ENCODE measurements at regions not wholly inside any gene's neighbourhood (a gene's known extent, or its start where the extent isn't known, plus 50 kb on each side); places are given as distances from the start of the nearest gene placed in this dataset.

DNA sequence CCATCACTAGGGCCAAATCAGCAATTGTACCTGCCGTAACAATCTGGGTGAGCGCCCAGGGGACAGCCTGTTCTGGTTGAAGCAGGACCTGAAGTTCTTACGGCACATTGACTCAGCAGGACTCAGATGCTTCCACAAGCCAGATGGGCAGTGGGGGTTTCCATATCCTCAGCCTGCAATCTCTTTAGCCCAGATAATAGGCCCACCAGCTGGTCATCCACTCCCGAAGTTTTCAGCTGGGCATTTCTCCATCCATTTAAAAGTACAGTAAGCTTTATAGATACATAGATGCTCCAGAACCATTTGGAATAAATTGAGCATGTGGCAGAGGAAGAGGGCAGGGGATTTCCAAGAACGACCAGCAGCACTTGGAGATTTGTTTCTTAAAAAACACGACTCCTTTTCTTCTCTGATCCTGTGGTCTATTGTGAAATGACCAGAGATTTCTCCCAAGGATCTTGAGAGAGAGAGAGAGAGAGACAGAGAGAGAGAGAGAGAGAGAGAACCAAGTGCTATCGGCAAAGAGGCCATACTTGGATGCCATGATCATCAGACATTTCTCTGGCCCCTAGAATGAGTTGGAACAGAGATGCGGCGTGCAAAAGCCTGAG, 74.8 kb upstream of the PLXNC1 start:
- Mint-ChIP-seq H3K27ac (no peak overlapping the region), H3K36me3 (ENCODE audit: low read depth) (no peaks in the 10 kb centered on the region), H3K27me3 (peaks cover 5% of the 10 kb centered on the region), H3K9me3 (no peaks in the 10 kb centered on the region), H3K4me3 (no peak overlapping the region), H3K4me1 (ENCODE audit: low read depth) (peaks cover 13% of the 10 kb centered on the region)
- intact Hi-C loops (cut with micrococcal nuclease), result loop anchor here (2.0 to 10.0 kb wide), 2 partner anchors 307 to 509 kb away; no protein-coding TSS in a partner anchor

GRCh38 chr12:94074216-94074979, 74.0 kb upstream of the PLXNC1 start:
- Mint-ChIP-seq H3K9me3 (no peaks in the 10 kb centered on the region), H3K27me3 (peaks cover 7% of the 10 kb centered on the region), H3K36me3 (ENCODE audit: low read depth) (no peaks in the 10 kb centered on the region), H3K4me1 (ENCODE audit: low read depth) (peaks cover 13% of the 10 kb centered on the region), H3K4me3 (no peak overlapping the region), H3K27ac (no peak overlapping the region)
- intact Hi-C loops (cut with micrococcal nuclease), result loop anchor here (2.0 to 10.0 kb wide), 2 partner anchors 308 to 510 kb away; no protein-coding TSS in a partner anchor

DNA sequence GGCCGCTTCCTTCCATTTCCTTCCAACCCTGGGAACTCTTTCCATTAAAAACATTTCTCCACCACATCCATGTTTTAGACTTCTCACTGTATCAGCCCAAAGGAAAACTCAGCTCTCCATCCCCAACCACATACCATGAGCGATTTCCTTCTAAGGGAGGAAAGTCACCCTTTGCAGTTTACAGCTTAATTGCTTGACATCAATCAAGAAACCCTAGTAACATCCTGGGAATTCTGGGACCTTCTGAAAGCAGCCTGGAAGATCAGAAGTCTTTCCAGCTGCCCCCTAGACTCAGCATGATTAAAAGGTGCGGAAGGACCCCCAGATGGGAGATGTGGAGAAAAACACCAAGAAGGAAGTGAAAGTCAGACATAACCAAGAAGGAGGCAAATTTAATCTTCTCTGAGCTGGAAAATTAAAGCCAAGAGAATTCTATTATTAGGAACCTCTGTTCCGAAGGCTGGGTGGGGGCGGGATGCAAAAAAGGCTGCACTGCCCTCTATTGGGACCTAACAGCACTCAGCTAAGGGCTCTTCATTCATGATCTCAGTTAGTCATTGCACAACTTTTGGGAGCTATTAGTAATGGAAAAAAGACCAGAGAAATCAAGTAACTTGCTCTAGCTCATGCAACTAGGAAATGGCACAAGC, 73.3 kb upstream of the PLXNC1 start:
- Mint-ChIP-seq H3K27me3 (peaks cover 7% of the 10 kb centered on the region), H3K9me3 (no peaks in the 10 kb centered on the region), H3K4me3 (no peak overlapping the region), H3K36me3 (ENCODE audit: low read depth) (no peaks in the 10 kb centered on the region), H3K4me1 (ENCODE audit: low read depth) (peaks cover 18% of the 10 kb centered on the region), H3K27ac (no peak overlapping the region)
- intact Hi-C loops (cut with micrococcal nuclease), result loop anchor here (2.0 to 10.0 kb wide), 2 partner anchors 308 to 510 kb away; no protein-coding TSS in a partner anchor

DNA sequence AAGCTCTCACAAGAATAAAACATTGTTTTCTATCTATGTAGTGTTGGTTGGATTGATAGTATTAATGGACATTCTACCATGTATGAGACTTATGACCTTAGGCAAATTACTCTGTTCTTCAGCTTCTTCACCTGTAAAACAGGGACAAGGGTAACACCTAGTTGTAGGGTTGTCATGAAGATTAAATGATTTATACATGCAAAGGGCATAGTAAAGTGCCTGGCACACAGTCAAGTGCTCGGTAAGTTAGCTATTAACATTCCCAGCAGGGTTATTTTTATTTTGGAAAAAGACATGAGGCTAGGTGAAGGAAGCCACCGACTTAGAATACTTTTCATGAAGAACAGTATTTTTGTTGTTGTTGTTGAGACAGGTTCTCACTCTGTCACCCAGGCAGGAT, 71.2 kb upstream of the PLXNC1 start:
- Mint-ChIP-seq H3K27me3 (peaks cover 7% of the 10 kb centered on the region), H3K4me3 (no peak overlapping the region), H3K9me3 (no peaks in the 10 kb centered on the region), H3K27ac (no peak overlapping the region), H3K36me3 (ENCODE audit: low read depth) (no peaks in the 10 kb centered on the region), H3K4me1 (ENCODE audit: low read depth) (peaks cover 18% of the 10 kb centered on the region)
- intact Hi-C loops (cut with micrococcal nuclease), result loop anchor here (10.0 kb wide), 1 partner anchor 512 kb away; no protein-coding TSS in a partner anchor

GRCh38 chr12:94078138-94078723, 70.1 kb upstream of the PLXNC1 start:
- peaks cover 4% of the 10 kb centered on the region for H3K9me3 Mint-ChIP-seq
- H3K4me1 Mint-ChIP-seq (ENCODE audit: low read depth), result peaks cover 18% of the 10 kb centered on the region
- intact Hi-C loops (cut with micrococcal nuclease), result loop anchor here (10.0 kb wide), 1 partner anchor 513 kb away; no protein-coding TSS in a partner anchor
- H3K4me3 Mint-ChIP-seq, result no peak overlapping the region
- peaks cover 7% of the 10 kb centered on the region for H3K27me3 Mint-ChIP-seq
- H3K27ac Mint-ChIP-seq, result no peak overlapping the region
- H3K36me3 Mint-ChIP-seq (ENCODE audit: low read depth), result no peaks in the 10 kb centered on the region

GRCh38 chr12:94078736-94079509, 69.5 kb upstream of the PLXNC1 start:
- Mint-ChIP-seq H3K4me1 (ENCODE audit: low read depth) (peaks cover 18% of the 10 kb centered on the region), H3K36me3 (ENCODE audit: low read depth) (no peaks in the 10 kb centered on the region), H3K9me3 (peaks cover 9% of the 10 kb centered on the region), H3K27ac (no peak overlapping the region), H3K4me3 (no peak overlapping the region), H3K27me3 (peaks cover 7% of the 10 kb centered on the region)
- intact Hi-C loops (cut with micrococcal nuclease), result loop anchor here (10.0 kb wide), 1 partner anchor 514 kb away; no protein-coding TSS in a partner anchor

GRCh38 chr12:94079566-94080340, 68.6 kb upstream of the PLXNC1 start:
- Mint-ChIP-seq H3K9me3 (peaks cover 13% of the 10 kb centered on the region), H3K4me3 (no peak overlapping the region), H3K4me1 (ENCODE audit: low read depth) (peaks cover 18% of the 10 kb centered on the region), H3K27ac (peak overlapping the region; percentile 63), H3K36me3 (ENCODE audit: low read depth) (no peaks in the 10 kb centered on the region), H3K27me3 (peaks cover 5% of the 10 kb centered on the region)
- intact Hi-C loops (cut with micrococcal nuclease), result loop anchor here (10.0 kb wide), 1 partner anchor 515 kb away; no protein-coding TSS in a partner anchor

DNA sequence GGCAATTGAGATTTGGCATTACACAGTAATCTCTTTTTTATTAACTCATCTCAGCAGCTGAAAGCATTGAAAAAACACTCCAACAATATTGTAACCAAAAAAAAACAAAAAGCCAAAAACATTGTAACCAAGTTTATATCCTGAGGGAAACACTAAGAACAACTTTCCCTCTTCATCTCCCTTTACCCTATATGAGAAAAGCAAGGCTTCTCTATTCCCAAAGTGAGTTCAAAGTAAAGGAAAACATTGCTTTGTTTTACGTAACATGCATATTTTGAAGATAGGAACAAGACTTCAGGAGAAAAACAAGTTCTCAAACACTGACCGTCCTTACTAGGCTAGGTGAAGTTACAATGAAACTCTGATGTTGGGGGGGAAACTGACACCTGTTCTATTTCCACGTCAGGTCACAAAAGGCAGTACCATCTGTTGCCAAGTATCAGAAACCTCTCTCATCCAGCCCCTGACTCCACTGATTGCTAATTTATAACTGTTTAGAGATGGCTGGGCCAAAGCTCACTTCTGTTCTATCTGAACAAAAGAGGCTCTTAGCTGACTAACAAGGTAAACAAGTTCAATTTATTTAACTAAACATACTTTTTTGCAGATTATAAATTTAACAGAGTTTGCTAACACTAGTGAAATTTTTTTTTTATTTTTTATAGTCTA, 67.9 kb upstream of the PLXNC1 start:
- intact Hi-C loops (cut with micrococcal nuclease), result no loop called here
- H3K36me3 Mint-ChIP-seq (ENCODE audit: low read depth), result no peaks in the 10 kb centered on the region
- H3K9me3 Mint-ChIP-seq, result peaks cover 21% of the 10 kb centered on the region
- peaks cover 12% of the 10 kb centered on the region for H3K4me1 Mint-ChIP-seq (ENCODE audit: low read depth)
- no peak overlapping the region for H3K27ac Mint-ChIP-seq
- H3K4me3 Mint-ChIP-seq, result no peak overlapping the region
- H3K27me3 Mint-ChIP-seq, result peaks cover 2% of the 10 kb centered on the region

DNA sequence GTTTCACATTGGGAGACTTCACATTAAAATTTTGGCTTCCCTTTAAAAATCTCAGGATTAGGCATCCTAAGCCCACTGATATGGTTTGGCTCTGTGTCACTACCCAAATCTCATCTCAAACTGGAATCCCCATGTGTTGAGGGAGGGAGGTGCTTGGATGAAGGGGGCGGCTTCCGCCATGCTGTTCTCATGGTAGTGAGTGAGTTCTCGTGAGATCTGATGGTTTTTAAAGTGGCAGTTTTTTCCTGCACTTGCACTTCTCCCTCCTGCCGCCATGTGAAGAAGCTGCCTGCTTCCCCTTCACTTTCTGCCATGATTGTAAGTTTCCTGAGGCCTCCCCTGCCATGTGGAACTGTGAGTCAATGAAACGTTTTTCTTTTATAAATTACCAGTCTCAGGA, 65.7 kb upstream of the PLXNC1 start:
- Mint-ChIP-seq H3K4me1 (ENCODE audit: low read depth) (peaks cover 12% of the 10 kb centered on the region), H3K36me3 (ENCODE audit: low read depth) (no peaks in the 10 kb centered on the region), H3K9me3 (peaks cover 22% of the 10 kb centered on the region), H3K27ac (no peak overlapping the region), H3K27me3 (peaks cover 2% of the 10 kb centered on the region), H3K4me3 (no peak overlapping the region)
- intact Hi-C loops (cut with micrococcal nuclease), result no loop called here

DNA sequence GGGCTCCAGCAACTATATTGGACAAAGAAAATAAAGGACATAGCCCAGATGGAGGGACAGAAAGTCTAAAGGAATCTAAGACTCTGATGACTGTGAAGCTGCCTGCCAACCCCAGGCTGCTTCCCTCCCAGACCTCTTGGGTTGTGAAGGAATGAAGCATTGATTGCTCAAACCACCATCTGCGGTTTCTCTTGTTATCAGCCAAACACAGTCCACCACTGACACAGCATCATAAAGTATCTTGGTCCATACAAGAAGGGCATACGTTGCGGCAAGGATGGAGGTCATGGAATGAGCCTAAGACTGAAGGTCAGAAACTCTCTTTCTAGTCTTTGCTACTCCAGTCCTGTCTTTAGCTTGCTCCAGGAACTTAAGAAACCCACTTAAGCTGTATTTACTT, 58.5 kb upstream of the PLXNC1 start:
- Mint-ChIP-seq H3K4me1 (ENCODE audit: low read depth) (no peaks in the 10 kb centered on the region), H3K27ac (no peak overlapping the region), H3K9me3 (peaks cover 7% of the 10 kb centered on the region), H3K36me3 (ENCODE audit: low read depth) (no peaks in the 10 kb centered on the region), H3K4me3 (no peak overlapping the region), H3K27me3 (peaks cover 11% of the 10 kb centered on the region)
- intact Hi-C loops (cut with micrococcal nuclease), result no loop called here

GRCh38 chr12:94091624-94092023, 56.8 kb upstream of the PLXNC1 start:
- Mint-ChIP-seq H3K9me3 (no peaks in the 10 kb centered on the region), H3K36me3 (ENCODE audit: low read depth) (no peaks in the 10 kb centered on the region), H3K27ac (no peak overlapping the region), H3K4me1 (ENCODE audit: low read depth) (no peaks in the 10 kb centered on the region), H3K27me3 (peaks cover 11% of the 10 kb centered on the region), H3K4me3 (no peak overlapping the region)
- intact Hi-C loops (cut with micrococcal nuclease), result no loop called here

DNA sequence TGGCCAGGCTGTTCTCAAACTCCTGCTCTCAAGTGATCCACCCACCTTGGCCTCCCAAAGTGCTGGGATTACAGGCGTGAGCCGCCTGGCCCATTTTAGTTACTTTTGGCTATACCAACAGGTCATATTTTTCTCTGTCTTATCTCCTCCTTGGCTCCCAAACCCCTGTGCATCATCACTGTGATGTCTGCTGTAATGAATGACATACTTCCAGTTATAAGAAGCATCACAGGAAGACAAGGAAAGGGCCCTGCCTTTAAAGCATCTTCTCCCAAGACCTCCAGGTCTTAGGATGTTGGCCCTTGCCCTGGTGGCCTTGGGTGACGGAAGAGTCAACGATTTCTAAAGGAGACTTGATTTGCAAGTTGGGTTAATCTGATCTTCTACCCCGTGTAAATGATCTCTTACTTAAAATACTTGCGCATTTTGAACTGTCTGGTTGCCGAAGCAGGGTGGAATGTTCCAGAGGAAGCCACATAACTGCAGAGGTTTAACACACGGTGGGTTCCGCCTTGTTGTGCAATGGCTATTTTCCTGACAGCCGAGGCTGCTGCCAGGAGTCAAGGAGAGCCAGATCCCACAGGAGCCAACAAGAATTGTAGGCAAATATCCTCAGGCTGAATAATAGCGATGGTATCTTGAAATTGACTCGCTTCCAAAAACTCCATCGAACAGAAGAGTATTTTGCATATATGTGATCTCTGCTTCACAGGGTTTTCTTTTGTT, 55.7 kb upstream of the PLXNC1 start:
- Mint-ChIP-seq H3K4me3 (no peak overlapping the region), H3K36me3 (ENCODE audit: low read depth) (no peaks in the 10 kb centered on the region), H3K9me3 (no peaks in the 10 kb centered on the region), H3K27me3 (peaks cover 13% of the 10 kb centered on the region), H3K27ac (no peak overlapping the region), H3K4me1 (ENCODE audit: low read depth) (no peaks in the 10 kb centered on the region)
- intact Hi-C loops (cut with micrococcal nuclease), result no loop called here
